ENCODE measurements at regions not wholly inside any gene's neighbourhood (a gene's known extent, or its start where the extent isn't known, plus 50 kb on each side); places are given as distances from the start of the nearest gene placed in this dataset.

DNA sequence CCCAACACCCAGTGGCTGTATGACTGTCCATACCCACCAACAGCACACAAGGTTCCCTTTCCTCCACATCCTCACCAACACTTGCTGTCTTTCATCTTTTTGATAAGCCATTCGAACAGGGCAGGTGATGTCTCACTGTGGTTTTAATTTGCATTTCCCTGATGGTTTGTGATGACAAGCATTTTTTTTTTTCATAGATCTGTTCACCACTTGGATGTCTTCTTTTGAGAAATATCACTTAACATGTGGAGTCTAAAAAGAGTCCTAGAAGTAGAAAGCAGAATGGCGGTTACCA is 198.1 kb upstream of the DIO3 start:
- peaks cover 3% of the 10 kb centered on the region for H3K4me1 ChIP-seq (ENCODE audit: control insufficient read depth, insufficient read depth, low read length)
- H3K9me3 ChIP-seq (ENCODE audit: control insufficient read depth, insufficient read depth, low read depth, low read length) = no peaks in the 10 kb centered on the region
- intact Hi-C loops (cut with micrococcal nuclease; ENCODE audit: unreplicated experiment) (no loop called here), in situ Hi-C loops (cut with HindIII; ENCODE audit: low pct_unique_long_range_greater_than_20kb, low sequenced_read_pairs) (no loop called here)
- H3K27me3 ChIP-seq (ENCODE audit: control insufficient read depth, insufficient read depth, low read length) = no peaks in the 10 kb centered on the region
- H3K27ac ChIP-seq (ENCODE audit: low read length) = no peak overlapping the region
- no peak overlapping the region for H3K4me3 ChIP-seq (ENCODE audit: low read depth in 2 of 2, low read length in 2 of 2)
- ChIA-PET CTCF (no interaction called here), POLR2A (no interaction called here)
- ATAC-seq (no peak), DNase-seq (ENCODE audit: low read depth, low spot score) (no peak)
- no TSS peak for BruUV-seq (replicated peaks)
- no peaks in the 10 kb centered on the region for H3K36me3 ChIP-seq (ENCODE audit: control insufficient read depth, insufficient read depth, low read length)
- TF ChIP-seq POLR2AphosphoS5 (IDR thresholded peaks at IDR 0.05; ENCODE audit: low read depth, low read length) = no peak

DNA sequence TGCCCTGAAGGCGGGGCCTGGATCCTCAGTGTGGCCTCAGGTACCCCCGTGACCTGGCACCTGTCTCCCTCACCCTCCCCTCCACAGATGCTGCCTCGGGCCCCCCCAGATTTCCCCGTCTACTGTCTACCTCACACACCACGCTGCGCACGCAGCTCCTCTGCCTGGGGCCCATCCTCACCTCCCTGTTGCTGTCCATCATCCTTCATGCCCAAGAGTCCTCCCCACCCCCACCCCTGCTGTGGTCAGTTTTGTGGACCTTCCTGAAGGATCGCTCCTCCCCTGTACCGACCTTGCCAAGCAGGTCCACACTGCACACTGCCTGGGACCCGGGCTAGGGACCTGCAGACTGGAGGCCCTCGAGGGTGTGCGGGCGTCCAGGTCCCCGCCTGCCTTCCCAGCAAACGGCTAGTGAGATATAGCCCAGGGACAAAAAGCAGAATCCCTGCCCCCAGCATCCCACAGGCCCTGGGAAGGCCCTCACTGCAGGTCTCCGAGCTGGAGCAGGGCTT is 197.4 kb upstream of the DIO3 start:
- Histone ChIP-seq H3K27ac (ENCODE audit: low read length) (no peak overlapping the region), H3K9me3 (ENCODE audit: control insufficient read depth, insufficient read depth, low read depth, low read length) (no peaks in the 10 kb centered on the region), H3K4me1 (ENCODE audit: control insufficient read depth, insufficient read depth, low read length) (peaks cover 3% of the 10 kb centered on the region), H3K27me3 (ENCODE audit: control insufficient read depth, insufficient read depth, low read length) (no peaks in the 10 kb centered on the region), H3K4me3 (ENCODE audit: low read depth in 2 of 2, low read length in 2 of 2) (no peak overlapping the region), H3K36me3 (ENCODE audit: control insufficient read depth, insufficient read depth, low read length) (no peaks in the 10 kb centered on the region)
- TF ChIP-seq POLR2AphosphoS5 (IDR thresholded peaks at IDR 0.05; ENCODE audit: low read depth, low read length) (no peak), SIN3A (IDR thresholded peaks at IDR 0.05; ENCODE audit: borderline replicate concordance, insufficient read depth, low read depth, low read length) (no peak), TCF7L2 (IDR thresholded peaks at IDR 0.05; ENCODE audit: low read depth, low read length) (no peak)
- TF ChIP-seq, protein P1, sequence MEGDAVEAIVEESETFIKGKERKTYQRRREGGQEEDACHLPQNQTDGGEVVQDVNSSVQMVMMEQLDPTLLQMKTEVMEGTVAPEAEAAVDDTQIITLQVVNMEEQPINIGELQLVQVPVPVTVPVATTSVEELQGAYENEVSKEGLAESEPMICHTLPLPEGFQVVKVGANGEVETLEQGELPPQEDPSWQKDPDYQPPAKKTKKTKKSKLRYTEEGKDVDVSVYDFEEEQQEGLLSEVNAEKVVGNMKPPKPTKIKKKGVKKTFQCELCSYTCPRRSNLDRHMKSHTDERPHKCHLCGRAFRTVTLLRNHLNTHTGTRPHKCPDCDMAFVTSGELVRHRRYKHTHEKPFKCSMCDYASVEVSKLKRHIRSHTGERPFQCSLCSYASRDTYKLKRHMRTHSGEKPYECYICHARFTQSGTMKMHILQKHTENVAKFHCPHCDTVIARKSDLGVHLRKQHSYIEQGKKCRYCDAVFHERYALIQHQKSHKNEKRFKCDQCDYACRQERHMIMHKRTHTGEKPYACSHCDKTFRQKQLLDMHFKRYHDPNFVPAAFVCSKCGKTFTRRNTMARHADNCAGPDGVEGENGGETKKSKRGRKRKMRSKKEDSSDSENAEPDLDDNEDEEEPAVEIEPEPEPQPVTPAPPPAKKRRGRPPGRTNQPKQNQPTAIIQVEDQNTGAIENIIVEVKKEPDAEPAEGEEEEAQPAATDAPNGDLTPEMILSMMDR (IDR thresholded peaks at IDR 0.05) = no peak
- TF ChIP-seq, protein P2, sequence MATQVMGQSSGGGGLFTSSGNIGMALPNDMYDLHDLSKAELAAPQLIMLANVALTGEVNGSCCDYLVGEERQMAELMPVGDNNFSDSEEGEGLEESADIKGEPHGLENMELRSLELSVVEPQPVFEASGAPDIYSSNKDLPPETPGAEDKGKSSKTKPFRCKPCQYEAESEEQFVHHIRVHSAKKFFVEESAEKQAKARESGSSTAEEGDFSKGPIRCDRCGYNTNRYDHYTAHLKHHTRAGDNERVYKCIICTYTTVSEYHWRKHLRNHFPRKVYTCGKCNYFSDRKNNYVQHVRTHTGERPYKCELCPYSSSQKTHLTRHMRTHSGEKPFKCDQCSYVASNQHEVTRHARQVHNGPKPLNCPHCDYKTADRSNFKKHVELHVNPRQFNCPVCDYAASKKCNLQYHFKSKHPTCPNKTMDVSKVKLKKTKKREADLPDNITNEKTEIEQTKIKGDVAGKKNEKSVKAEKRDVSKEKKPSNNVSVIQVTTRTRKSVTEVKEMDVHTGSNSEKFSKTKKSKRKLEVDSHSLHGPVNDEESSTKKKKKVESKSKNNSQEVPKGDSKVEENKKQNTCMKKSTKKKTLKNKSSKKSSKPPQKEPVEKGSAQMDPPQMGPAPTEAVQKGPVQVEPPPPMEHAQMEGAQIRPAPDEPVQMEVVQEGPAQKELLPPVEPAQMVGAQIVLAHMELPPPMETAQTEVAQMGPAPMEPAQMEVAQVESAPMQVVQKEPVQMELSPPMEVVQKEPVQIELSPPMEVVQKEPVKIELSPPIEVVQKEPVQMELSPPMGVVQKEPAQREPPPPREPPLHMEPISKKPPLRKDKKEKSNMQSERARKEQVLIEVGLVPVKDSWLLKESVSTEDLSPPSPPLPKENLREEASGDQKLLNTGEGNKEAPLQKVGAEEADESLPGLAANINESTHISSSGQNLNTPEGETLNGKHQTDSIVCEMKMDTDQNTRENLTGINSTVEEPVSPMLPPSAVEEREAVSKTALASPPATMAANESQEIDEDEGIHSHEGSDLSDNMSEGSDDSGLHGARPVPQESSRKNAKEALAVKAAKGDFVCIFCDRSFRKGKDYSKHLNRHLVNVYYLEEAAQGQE (IDR thresholded peaks at IDR 0.05; ENCODE audit: insufficient read depth in 1 of 2, low read depth in 2 of 2, low read length in 1 of 2) = no peak
- CTCF ChIA-PET = no interaction called here
- no peak for DNase-seq (ENCODE audit: low read depth, low spot score)
- intact Hi-C loops (cut with micrococcal nuclease; ENCODE audit: unreplicated experiment) (no loop called here), in situ Hi-C loops (cut with HindIII; ENCODE audit: low pct_unique_long_range_greater_than_20kb, low sequenced_read_pairs) (no loop called here)
- no TSS peak for BruUV-seq (replicated peaks)
- no peak for ATAC-seq
- POLR2A ChIA-PET = no interaction called here

DNA sequence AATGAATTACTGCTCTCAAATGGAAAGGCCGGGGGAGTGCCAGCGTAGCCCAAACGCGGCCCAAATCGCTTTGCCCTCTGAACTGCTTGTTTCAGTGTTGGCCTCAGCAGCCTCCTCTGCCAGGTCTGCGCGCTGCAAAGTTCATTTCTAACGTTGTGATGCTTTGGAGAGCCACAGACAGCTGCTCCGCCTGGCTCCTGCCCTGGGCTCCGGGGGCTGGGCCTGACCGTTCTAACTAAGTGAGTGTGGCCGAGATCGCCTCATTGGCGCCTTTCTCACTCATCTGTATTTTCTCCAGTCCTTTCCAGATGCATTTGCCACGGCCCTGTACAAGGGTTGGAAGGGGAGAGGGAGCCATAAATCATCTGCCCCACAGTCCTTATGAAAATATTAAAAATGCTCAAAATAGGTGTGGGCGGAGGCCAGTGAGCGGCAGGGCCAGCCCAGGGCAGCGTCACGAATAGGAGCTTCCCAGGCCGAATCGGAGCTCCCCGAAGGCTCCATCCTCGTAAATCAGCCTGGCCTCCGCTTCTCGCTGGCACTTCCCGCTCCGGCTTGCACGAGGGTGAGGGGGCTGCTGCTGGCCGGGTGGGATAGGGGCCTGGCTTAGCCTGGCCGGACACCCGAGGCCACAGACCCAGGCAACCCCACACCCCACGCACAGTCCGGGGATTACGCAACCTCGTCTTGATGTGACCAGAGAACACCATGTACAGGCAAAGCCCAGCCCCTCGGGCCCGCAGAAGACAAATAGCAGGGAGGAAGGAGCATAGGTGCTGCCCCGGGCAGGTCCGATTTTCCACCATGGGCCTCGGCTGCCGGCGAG is 196.6 kb upstream of the DIO3 start:
- Histone ChIP-seq H3K4me3 (ENCODE audit: low read depth in 2 of 2, low read length in 2 of 2) (no peak overlapping the region), H3K4me1 (ENCODE audit: control insufficient read depth, insufficient read depth, low read length) (peaks cover under 1% of the 10 kb centered on the region), H3K9me3 (ENCODE audit: control insufficient read depth, insufficient read depth, low read depth, low read length) (no peaks in the 10 kb centered on the region), H3K36me3 (ENCODE audit: control insufficient read depth, insufficient read depth, low read length) (no peaks in the 10 kb centered on the region), H3K27ac (ENCODE audit: low read length) (no peak overlapping the region), H3K27me3 (ENCODE audit: control insufficient read depth, insufficient read depth, low read length) (no peaks in the 10 kb centered on the region)
- POLR2A ChIA-PET = no interaction called here
- no peak for ATAC-seq
- intact Hi-C loops (cut with micrococcal nuclease; ENCODE audit: unreplicated experiment) = no loop called here
- no TSS peak for BruUV-seq (replicated peaks)
- CTCF ChIA-PET = no interaction called here
- TF ChIP-seq SIN3A (IDR thresholded peaks at IDR 0.05; ENCODE audit: borderline replicate concordance, insufficient read depth, low read depth, low read length) = no peak
- TF ChIP-seq, protein P1 (IDR thresholded peaks at IDR 0.05) = no peak
- TF ChIP-seq TCF7L2 (IDR thresholded peaks at IDR 0.05; ENCODE audit: low read depth, low read length) = no peak
- TF ChIP-seq, protein P2 (IDR thresholded peaks at IDR 0.05; ENCODE audit: insufficient read depth in 1 of 2, low read depth in 2 of 2, low read length in 1 of 2) = no peak
- no peak for DNase-seq (ENCODE audit: low read depth, low spot score)
- in situ Hi-C loops (cut with HindIII; ENCODE audit: low pct_unique_long_range_greater_than_20kb, low sequenced_read_pairs) = no loop called here

Data from Panc1 (cell line).